ENCODE measurements at regions not wholly inside any gene's neighbourhood (a gene's known extent, or its start where the extent isn't known, plus 50 kb on each side); places are given as distances from the start of the nearest gene placed in this dataset.

- no peaks in the 10 kb centered on the region for H3K4me1 ChIP-seq (ENCODE audit: control insufficient read depth, insufficient read depth, low read length)
- no peaks in the 10 kb centered on the region for H3K36me3 ChIP-seq (ENCODE audit: control insufficient read depth, insufficient read depth, low read length)
- H3K4me3 ChIP-seq (ENCODE audit: low read length) = no peak overlapping the region
- DNase-seq (ENCODE audit: low read depth, low spot score) = no peak
- H3K27me3 ChIP-seq (ENCODE audit: control insufficient read depth, insufficient read depth, low read length) = no peaks in the 10 kb centered on the region
- no CpG with 5 or more reads among the region's 6 CpGs for WGBS (ENCODE audit: insufficient coverage, insufficient read length)
- H3K27ac ChIP-seq (ENCODE audit: low read length) = no peak overlapping the region
- H3K9me3 ChIP-seq (ENCODE audit: control insufficient read depth, insufficient read depth, low read length) = no peaks in the 10 kb centered on the region
Measured at GRCh38 chr4:128393101-128393704, 105.6 kb upstream of the PGRMC2 start.

GRCh38 chr4:128390475-128390996 is 102.9 kb upstream of the PGRMC2 start:
- WGBS (ENCODE audit: insufficient coverage, insufficient read length) = no CpG with 5 or more reads among the region's 5 CpGs
- Histone ChIP-seq H3K27ac (ENCODE audit: low read length) (no peak overlapping the region), H3K4me1 (ENCODE audit: control insufficient read depth, insufficient read depth, low read length) (no peaks in the 10 kb centered on the region)

GRCh38 chr4:128388796-128389195 is 101.2 kb upstream of the PGRMC2 start:
- H3K27ac ChIP-seq (ENCODE audit: low read length) = no peak overlapping the region
- no CpG with 5 or more reads among the region's 2 CpGs for WGBS (ENCODE audit: insufficient coverage, insufficient read length)

More at GRCh38 chr4:128390475-128390996, 102.9 kb upstream of the PGRMC2 start:
- Histone ChIP-seq H3K36me3 (ENCODE audit: control insufficient read depth, insufficient read depth, low read length) (no peaks in the 10 kb centered on the region), H3K9me3 (ENCODE audit: control insufficient read depth, insufficient read depth, low read length) (no peaks in the 10 kb centered on the region), H3K27me3 (ENCODE audit: control insufficient read depth, insufficient read depth, low read length) (no peaks in the 10 kb centered on the region), H3K4me3 (ENCODE audit: low read length) (no peak overlapping the region)
- DNase-seq (ENCODE audit: low read depth, low spot score) = no peak

GRCh38 chr4:128388352-128388630 is 100.7 kb upstream of the PGRMC2 start:
- Histone ChIP-seq H3K4me1 (ENCODE audit: control insufficient read depth, insufficient read depth, low read length) (no peaks in the 10 kb centered on the region), H3K9me3 (ENCODE audit: control insufficient read depth, insufficient read depth, low read length) (no peaks in the 10 kb centered on the region)
- DNase-seq (ENCODE audit: low read depth, low spot score) = no peak

More at GRCh38 chr4:128388796-128389195, 101.2 kb upstream of the PGRMC2 start:
- H3K9me3 ChIP-seq (ENCODE audit: control insufficient read depth, insufficient read depth, low read length) = no peaks in the 10 kb centered on the region
- no peaks in the 10 kb centered on the region for H3K36me3 ChIP-seq (ENCODE audit: control insufficient read depth, insufficient read depth, low read length)
- DNase-seq (ENCODE audit: low read depth, low spot score) = no peak
- no peak overlapping the region for H3K4me3 ChIP-seq (ENCODE audit: low read length)
- H3K27me3 ChIP-seq (ENCODE audit: control insufficient read depth, insufficient read depth, low read length) = no peaks in the 10 kb centered on the region
- H3K4me1 ChIP-seq (ENCODE audit: control insufficient read depth, insufficient read depth, low read length) = no peaks in the 10 kb centered on the region

GRCh38 chr4:128387600-128388351 is 100.2 kb upstream of the PGRMC2 start:
- no peaks in the 10 kb centered on the region for H3K27me3 ChIP-seq (ENCODE audit: control insufficient read depth, insufficient read depth, low read length)
- DNase-seq (ENCODE audit: low read depth, low spot score) = no peak
- H3K4me1 ChIP-seq (ENCODE audit: control insufficient read depth, insufficient read depth, low read length) = no peaks in the 10 kb centered on the region
- H3K9me3 ChIP-seq (ENCODE audit: control insufficient read depth, insufficient read depth, low read length) = no peaks in the 10 kb centered on the region
- no CpG with 5 or more reads among the region's 2 CpGs for WGBS (ENCODE audit: insufficient coverage, insufficient read length)
- no peak overlapping the region for H3K27ac ChIP-seq (ENCODE audit: low read length)
- H3K4me3 ChIP-seq (ENCODE audit: low read length) = no peak overlapping the region
- H3K36me3 ChIP-seq (ENCODE audit: control insufficient read depth, insufficient read depth, low read length) = no peaks in the 10 kb centered on the region

More at GRCh38 chr4:128388352-128388630, 100.7 kb upstream of the PGRMC2 start:
- Histone ChIP-seq H3K4me3 (ENCODE audit: low read length) (no peak overlapping the region), H3K27ac (ENCODE audit: low read length) (no peak overlapping the region), H3K27me3 (ENCODE audit: control insufficient read depth, insufficient read depth, low read length) (no peaks in the 10 kb centered on the region), H3K36me3 (ENCODE audit: control insufficient read depth, insufficient read depth, low read length) (no peaks in the 10 kb centered on the region)
- no CpG with 5 or more reads among the region's 3 CpGs for WGBS (ENCODE audit: insufficient coverage, insufficient read length)

- H3K9me3 ChIP-seq (ENCODE audit: control insufficient read depth, insufficient read depth, low read length) = no peaks in the 10 kb centered on the region
- DNase-seq (ENCODE audit: low read depth, low spot score) = no peak
- no CpG with 5 or more reads among the region's 15 CpGs for WGBS (ENCODE audit: insufficient coverage, insufficient read length)
- H3K4me1 ChIP-seq (ENCODE audit: control insufficient read depth, insufficient read depth, low read length) = no peaks in the 10 kb centered on the region
- no peak overlapping the region for H3K27ac ChIP-seq (ENCODE audit: low read length)
- no peaks in the 10 kb centered on the region for H3K36me3 ChIP-seq (ENCODE audit: control insufficient read depth, insufficient read depth, low read length)
- H3K4me3 ChIP-seq (ENCODE audit: low read length) = no peak overlapping the region
- no peaks in the 10 kb centered on the region for H3K27me3 ChIP-seq (ENCODE audit: control insufficient read depth, insufficient read depth, low read length)
Measured at GRCh38 chr4:128386761-128387599, 99.4 kb upstream of the PGRMC2 start.

- Histone ChIP-seq H3K4me3 (ENCODE audit: low read length) (no peak overlapping the region), H3K27me3 (ENCODE audit: control insufficient read depth, insufficient read depth, low read length) (no peaks in the 10 kb centered on the region), H3K9me3 (ENCODE audit: control insufficient read depth, insufficient read depth, low read length) (no peaks in the 10 kb centered on the region), H3K27ac (ENCODE audit: low read length) (no peak overlapping the region), H3K4me1 (ENCODE audit: control insufficient read depth, insufficient read depth, low read length) (no peaks in the 10 kb centered on the region), H3K36me3 (ENCODE audit: control insufficient read depth, insufficient read depth, low read length) (no peaks in the 10 kb centered on the region)
- DNase-seq (ENCODE audit: low read depth, low spot score) = no peak
- no CpG with 5 or more reads among the region's 3 CpGs for WGBS (ENCODE audit: insufficient coverage, insufficient read length)
Measured at GRCh38 chr4:128385683-128386304, 98.2 kb upstream of the PGRMC2 start.

GRCh38 chr4:128384765-128385598 is 97.4 kb upstream of the PGRMC2 start:
- WGBS (ENCODE audit: insufficient coverage, insufficient read length) = no CpG with 5 or more reads among the region's 12 CpGs
- Histone ChIP-seq H3K36me3 (ENCODE audit: control insufficient read depth, insufficient read depth, low read length) (no peaks in the 10 kb centered on the region), H3K27me3 (ENCODE audit: control insufficient read depth, insufficient read depth, low read length) (no peaks in the 10 kb centered on the region), H3K27ac (ENCODE audit: low read length) (no peak overlapping the region), H3K9me3 (ENCODE audit: control insufficient read depth, insufficient read depth, low read length) (no peaks in the 10 kb centered on the region), H3K4me3 (ENCODE audit: low read length) (no peak overlapping the region), H3K4me1 (ENCODE audit: control insufficient read depth, insufficient read depth, low read length) (no peaks in the 10 kb centered on the region)
- no peak for DNase-seq (ENCODE audit: low read depth, low spot score)

- H3K36me3 ChIP-seq (ENCODE audit: control insufficient read depth, insufficient read depth, low read length) = no peaks in the 10 kb centered on the region
- no peaks in the 10 kb centered on the region for H3K4me1 ChIP-seq (ENCODE audit: control insufficient read depth, insufficient read depth, low read length)
- no peak for DNase-seq (ENCODE audit: low read depth, low spot score)
- WGBS (ENCODE audit: insufficient coverage, insufficient read length) = no CpG with 5 or more reads among the region's 2 CpGs
- no peak overlapping the region for H3K4me3 ChIP-seq (ENCODE audit: low read length)
- H3K27me3 ChIP-seq (ENCODE audit: control insufficient read depth, insufficient read depth, low read length) = no peaks in the 10 kb centered on the region
- H3K27ac ChIP-seq (ENCODE audit: low read length) = no peak overlapping the region
- H3K9me3 ChIP-seq (ENCODE audit: control insufficient read depth, insufficient read depth, low read length) = no peaks in the 10 kb centered on the region
Measured at GRCh38 chr4:128384091-128384520, 96.5 kb upstream of the PGRMC2 start.

All from iPS DF 6.9 (cell line).